GM19099 (cell line): ENCODE measurements at regions not wholly inside any gene's neighbourhood (a gene's known extent, or its start where the extent isn't known, plus 50 kb on each side); places are given as distances from the start of the nearest gene placed in this dataset.

ENCODE experiments used
- POLR2A ChIP-seq: IDR thresholded peaks from 3 replicates; pipeline ENCODE4 v1.6.1; 2011; ENCODE audit warnings: low read depth; ENCODE audit not compliant: insufficient read length; ENCODE audit errors: extremely low read depth

GRCh38 chr3:118199044-118199443 lies 835.6 kb downstream of the IGSF11 start:
- TF ChIP-seq POLR2A, result no peak

- TF ChIP-seq POLR2A, result no peak
Measured at GRCh38 chr3:118204052-118204656, 830.5 kb downstream of the IGSF11 start.

DNA sequence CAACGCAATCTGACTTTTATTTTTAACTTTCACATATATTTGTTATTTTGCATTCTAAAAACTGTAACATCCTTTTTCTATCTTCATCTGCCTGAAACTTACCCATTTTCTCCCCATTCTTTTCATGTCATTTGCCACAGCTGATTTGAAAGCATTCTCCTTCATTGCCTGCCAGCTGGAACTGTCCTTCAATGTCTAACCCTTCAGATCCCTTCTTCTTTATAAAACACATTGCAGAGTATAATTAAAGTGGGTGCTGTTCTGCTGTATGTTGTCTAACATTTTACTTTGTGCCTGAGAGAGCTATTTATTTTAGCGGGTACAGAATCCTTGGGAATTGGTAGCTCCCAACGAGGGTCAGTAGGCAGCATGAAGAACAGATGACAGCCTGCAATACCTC lies 827.4 kb downstream of the IGSF11 start:
- TF ChIP-seq POLR2A, result no peak

- TF ChIP-seq POLR2A, result no peak
Measured at GRCh38 chr3:118208642-118209041, 826.0 kb downstream of the IGSF11 start.

DNA sequence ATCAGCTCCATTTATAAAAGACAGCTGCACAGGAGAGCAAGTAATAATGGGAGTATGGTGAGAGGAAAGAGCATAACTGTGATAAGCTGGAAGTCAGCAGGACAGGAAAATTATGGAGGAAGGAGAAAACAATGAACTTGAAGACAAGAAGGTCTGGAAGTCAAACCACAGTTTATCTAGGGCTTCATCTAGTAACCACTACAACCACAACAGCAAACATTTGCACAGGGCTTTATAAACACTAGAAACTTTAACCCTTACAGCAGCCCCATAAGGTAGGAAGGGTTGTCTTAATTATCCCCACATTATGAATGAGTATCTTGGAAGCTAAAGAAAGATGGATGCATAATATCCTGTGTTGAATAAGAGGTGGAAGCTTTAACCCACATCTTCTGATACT lies 820.8 kb downstream of the IGSF11 start:
- TF ChIP-seq POLR2A, result no peak

GRCh38 chr3:118226206-118226605 lies 808.4 kb downstream of the IGSF11 start:
- TF ChIP-seq POLR2A, result no peak

- no peak for TF ChIP-seq POLR2A
Measured at GRCh38 chr3:118227191-118227590, 807.5 kb downstream of the IGSF11 start.

DNA sequence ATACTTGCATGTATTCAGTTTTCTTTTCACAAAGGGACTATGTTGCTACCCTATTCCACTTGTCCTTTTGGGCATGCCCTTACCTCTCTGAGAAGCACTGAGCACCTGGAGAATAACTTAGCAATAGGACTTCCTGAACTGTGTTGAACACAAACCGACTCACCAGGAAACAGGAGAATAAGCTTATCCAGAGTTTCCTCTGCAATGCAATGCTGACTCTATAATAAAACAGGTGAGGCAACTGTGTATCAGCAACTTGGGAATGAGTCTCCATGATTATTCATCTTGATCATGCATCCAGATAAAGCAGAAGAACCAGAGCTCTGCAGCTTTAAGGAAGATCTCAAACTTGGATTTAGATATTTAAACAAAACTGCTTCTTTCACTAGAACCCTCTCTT lies 806.5 kb downstream of the IGSF11 start:
- TF ChIP-seq POLR2A, result no peak

- TF ChIP-seq POLR2A, result no peak
Measured at GRCh38 chr3:118229196-118229595, 805.5 kb downstream of the IGSF11 start.

DNA sequence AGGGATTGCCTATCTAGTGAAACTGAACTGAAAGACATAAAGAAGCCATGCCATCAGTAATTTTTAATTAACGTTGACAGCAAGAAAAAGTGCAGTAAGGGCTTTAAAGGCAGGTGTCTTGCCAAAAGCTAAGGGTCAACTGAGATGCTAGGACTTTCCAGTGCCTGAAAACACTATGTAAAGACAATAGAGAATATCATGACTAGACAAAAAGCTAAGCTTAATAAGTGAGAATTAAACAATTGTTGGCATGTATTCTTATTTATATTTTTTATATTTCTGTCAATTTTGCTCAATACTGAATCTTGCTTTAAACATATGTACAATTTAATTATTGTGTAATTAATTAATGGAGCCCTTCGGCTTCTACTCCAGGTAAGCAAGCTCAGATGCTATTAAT lies 803.1 kb downstream of the IGSF11 start:
- no peak for TF ChIP-seq POLR2A

DNA sequence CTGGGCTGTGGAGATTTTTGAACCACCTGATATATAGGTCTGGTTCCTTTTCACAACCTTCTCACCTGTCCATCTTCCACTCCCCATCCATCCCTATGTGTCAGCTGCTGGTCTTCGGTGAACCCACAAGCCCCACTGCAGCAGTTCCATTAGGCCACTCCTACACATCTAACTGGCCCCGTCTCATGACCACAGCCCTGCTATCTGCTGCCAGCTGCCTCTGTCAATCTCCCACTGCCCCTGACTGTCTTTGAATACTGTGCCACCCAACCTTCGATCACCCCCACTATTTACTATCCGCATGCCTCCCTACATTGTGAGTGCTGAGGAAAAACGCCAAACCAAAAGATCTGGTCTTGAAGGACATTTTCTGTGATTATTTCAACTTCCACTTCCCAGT lies 795.4 kb downstream of the IGSF11 start:
- no peak for TF ChIP-seq POLR2A

GRCh38 chr3:118244761-118245160 lies 789.9 kb downstream of the IGSF11 start:
- no peak for TF ChIP-seq POLR2A

DNA sequence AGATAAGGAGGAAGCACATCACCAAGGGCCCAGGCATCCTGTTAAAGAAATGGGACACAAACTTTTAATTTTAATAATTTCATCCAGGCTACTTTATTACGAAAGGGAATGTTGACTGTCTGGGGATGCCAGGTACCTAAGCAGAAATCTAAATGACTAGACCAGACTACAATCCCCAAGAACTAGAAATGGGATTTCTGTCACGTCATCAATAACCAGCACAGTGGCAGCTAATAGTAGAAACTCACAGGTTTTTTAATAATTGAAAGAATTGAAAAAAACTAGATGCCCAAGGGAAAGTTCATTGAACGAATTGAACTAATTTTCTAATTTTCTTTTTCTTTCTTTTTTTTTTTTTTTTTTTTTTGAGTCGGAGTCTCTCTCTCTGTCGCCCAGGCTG lies 789.3 kb downstream of the IGSF11 start:
- TF ChIP-seq POLR2A, result no peak

DNA sequence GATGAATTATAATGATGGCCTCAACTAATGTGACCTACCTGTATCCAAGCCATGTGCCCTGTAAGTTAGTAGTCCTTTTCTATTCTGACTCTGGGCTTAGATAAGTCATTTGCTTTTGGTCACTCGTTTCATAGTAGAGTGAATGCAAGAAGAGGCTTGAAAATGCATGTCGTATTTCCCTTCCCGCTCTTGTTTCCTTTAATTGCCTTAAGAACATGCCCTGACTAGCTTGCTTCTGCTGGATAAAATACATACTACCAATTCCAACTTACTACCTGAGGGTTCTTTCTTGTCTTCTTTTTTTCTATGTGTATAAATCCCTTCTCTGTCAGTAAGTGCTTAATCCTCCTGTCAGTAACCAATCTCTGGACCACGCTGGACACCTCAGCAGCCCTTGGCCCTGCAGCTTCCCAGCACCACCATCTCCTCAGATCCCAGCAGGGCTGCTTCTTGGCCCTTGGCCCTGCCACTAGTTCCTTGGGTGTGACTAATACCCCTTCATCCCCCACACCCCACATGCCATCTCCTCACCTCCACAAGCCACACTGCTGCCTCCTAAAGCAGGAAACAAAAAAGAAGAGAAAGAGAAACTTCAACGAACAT lies 771.7 kb downstream of the IGSF11 start:
- no peak for TF ChIP-seq POLR2A

- no peak for TF ChIP-seq POLR2A
Measured at GRCh38 chr3:118267588-118267987, 767.1 kb downstream of the IGSF11 start.

GRCh38 chr3:118269537-118270125 lies 765.0 kb downstream of the IGSF11 start:
- TF ChIP-seq POLR2A, result no peak
